GM21576 (cell line): ENCODE measurements at regions not wholly inside any gene's neighbourhood (a gene's known extent, or its start where the extent isn't known, plus 50 kb on each side); places are given as distances from the start of the nearest gene placed in this dataset.
"Not testable (repeated sequence)": the region's sequence is repeated elsewhere in the genome, so short reads cannot be mapped to it uniquely, and the experiment has no call there.

Experiments used
- ATAC-seq: cut with Tn5 transposase; IDR thresholded peaks from one replicate; pipeline ENCODE4 v1.9.1; 2021; ENCODE audit warnings: mild to moderate bottlenecking, moderate library complexity; ENCODE audit not compliant: unreplicated experiment

DNA sequence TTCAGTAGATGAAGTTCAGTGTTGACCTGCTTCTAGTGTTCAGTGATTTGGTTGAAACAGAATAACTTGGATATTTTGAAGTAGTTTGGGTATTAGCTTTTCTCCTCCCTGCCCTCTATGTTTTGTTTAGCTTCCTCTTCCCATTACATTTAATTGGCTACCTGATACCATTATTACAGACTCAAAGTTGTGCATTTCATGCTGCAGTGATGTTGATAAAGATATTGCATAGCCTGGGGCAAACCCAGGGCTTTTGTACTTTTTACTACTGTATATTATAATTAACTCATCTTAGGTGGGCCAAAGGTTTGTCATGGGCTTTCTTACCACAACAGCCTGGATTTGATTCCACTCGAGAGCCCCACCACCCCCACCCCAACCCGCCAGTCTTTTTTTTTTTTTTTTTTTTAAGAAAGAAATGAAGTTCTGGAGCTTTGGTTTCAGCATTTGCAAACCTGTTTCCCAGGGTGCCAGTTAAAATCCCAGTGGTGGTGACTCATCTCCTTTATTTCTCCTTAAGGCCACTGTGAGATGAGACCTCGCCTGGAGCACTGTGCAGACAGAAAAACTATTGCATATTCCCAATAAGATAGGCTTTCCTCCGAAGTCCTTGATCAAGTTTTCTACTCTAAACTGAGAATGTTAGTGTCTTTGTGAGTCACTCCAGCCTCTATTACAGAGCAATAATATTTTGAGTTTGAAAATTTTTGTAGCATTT lies 393.7 kb upstream of the FANCL start:
- ATAC-seq, result no peak

DNA sequence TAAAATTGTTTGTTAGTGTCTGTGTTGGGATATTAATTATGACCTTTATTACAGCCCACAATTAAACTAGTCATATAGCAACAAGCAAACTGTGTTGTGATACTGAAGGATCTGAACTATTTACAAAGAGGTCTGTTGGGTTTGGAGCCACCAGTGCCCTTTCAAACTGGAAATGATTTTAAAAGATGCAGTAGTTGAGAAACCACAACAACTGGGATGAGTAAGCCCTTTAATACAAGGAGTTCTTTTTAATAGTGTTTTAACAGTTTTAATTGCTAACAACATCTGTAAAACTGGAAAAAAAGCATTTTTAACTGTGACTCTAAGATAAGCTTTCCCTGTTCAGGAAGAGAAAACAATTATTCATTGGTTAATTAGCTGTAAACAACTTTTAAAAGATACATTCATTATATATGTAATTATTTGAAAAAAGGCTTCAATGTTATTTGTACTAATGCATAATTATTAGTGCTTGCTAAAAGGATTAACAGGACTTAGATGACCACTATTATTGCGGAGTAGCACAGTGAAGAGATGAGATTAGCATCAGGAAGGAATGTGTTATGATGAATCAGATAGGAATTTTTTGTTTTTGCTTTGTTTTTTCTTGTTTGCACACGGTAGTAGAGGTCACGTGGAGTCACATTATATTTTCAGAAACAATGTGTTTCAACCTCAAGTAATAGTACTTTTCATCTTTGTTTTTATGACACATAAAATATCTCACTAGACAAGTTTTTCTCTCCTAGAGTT lies 392.7 kb upstream of the FANCL start:
- no peak for ATAC-seq

DNA sequence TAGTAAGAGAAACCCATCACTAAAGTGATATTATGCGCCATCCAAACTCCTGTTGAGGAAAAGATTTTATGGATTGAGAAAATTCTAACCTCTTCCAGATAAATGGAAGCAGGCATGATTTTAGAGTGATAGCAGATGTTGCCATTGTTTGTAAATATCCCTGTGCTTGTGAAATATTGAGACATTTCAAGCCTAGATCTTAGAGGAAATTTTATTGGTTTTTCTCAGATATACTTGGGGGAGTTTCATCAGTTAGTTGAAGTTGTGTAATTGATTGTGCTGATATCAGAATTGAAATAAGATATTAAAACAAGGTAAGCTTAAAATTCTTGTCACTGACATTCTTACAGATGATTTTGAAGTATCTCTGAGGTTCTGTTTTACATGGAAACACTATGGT lies 390.9 kb upstream of the FANCL start:
- no peak for ATAC-seq

DNA sequence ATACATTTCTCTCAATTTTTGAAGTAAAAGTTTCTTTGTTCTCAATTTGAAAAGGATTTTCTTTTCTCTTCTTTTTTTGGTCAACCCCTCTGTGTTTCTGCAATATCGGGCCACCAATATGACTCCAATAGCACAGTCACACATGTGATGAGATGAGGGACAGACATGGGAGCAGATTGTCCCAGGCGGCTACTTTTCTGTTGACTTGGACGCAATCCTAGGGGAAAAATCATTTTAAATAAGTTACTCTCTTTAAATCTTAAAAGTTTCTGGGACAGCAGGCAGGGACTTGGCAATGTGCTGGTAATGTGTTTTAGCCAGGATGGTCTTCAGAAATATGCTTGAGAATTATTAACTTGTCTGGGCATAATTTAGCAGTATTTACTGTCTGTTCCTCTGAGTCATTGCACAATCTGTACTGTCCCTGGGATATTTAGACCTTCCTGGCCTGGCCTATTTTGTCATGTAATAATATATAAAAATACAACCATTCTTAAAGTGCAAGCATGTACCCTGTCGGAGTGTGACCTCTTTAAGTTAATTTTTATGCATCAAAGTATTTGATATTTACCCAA lies 388.5 kb upstream of the FANCL start:
- no peak for ATAC-seq

DNA sequence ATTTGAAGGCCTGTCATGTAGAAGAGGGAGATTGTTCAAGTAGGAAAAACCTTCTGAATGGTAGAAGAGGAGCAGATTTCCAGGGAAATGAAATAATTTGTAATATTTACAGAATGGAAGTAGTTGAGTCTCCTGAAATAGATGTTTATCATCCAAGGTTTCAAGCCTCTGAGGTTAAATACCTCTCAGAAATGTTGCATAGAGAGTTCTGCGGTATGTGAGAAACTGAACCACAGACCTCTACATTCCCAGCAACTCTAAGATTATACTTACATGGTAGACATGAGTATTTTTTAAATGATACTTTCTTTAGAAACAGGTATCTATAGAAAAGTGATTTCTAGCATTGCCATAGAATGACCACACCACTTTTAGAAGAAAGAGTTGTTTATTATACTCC lies 379.8 kb upstream of the FANCL start:
- ATAC-seq, result no peak

DNA sequence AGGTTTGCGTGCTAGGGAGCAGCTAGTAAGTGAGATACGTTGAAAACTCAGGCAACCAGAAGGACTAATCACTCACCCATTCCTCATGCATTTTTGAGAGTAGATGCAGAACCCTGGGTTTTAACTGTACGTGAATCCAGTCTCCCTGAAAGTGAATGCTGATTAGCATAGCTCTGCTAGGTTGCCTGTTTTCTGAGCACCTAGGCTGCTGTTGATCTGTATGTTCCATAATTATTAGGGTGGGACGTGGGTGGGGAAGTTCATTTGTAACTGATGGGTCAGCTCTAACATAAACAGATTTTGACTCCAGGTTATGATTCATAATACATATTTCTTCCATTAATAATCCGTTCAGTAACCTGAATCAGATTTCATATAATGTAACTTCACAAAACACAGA lies 379.0 kb upstream of the FANCL start:
- no peak for ATAC-seq

DNA sequence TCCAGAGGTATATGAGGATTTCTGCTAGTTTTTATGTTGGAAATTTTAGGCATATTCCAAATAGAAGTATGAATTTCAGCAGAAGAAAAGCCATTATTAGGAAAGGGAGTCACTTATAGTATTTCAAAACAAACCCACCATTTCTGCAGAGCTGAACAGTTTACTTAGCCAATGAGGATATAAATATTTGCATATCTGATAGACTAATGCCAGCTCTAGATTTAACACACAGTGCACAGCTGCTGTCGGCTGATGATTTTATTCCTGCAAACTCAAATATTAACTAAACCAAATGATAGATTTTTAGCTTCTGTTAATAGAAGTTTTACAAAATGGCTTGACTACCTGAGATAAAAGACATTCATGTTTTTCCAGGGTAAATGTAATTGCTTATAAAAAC lies 375.8 kb upstream of the FANCL start:
- no peak for ATAC-seq

DNA sequence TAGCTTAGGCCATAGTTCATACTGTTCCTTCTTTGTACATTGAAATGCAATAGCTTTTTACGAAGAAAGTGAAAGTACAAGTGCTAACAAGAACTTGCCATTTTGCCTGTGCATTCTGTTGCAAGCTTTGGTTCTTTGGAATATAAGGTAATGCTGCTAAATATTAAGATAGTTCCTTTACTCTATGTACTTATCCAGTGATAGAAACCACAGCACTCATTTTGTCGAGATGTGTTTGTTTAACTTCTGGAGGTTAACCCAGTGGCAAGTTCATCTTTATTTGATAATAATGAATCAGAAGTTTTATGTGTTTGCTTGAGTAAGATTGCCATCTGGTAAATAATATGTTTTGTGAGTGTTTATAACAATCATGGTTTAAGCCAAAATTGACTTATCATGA lies 373.1 kb upstream of the FANCL start:
- ATAC-seq, result no peak

DNA sequence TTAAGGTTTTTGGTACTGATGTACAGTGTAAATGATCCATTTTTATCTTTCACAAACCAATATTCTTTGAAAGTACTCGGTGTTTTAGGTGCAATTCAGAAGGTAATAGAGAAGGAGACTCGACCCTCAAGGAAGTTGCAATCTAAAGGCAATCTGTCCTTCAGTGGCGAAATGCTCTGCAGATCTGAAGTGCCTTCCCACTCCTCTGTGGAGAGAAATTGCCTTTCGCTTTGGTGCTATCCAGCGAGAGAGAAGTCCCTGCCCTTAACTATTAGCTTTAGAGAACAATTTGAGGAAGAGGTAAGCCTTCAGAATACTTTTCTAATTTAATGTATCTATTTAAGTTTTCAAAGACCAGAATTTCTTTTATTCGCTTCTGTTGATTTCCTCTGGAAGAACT lies 371.8 kb upstream of the FANCL start:
- no peak for ATAC-seq

DNA sequence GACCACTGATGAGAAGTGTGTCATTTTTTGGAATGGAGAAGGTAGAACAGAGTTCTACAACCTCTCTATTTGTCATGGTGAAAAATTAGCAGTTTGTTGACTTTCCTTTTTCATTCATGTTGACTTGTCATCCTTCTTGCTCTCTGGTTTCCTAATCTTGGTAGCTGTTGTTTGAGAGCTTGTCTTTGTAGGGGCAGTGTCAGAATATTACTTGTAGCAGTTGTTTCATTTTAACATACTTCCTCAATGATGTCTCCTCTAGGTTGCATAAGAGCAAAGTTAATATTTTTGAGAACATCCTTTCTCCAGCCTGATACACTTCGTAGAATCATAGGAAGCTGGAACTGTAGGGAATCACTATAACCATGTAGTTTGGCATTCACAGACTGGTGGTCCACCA lies 368.2 kb upstream of the FANCL start:
- ATAC-seq, result no peak

DNA sequence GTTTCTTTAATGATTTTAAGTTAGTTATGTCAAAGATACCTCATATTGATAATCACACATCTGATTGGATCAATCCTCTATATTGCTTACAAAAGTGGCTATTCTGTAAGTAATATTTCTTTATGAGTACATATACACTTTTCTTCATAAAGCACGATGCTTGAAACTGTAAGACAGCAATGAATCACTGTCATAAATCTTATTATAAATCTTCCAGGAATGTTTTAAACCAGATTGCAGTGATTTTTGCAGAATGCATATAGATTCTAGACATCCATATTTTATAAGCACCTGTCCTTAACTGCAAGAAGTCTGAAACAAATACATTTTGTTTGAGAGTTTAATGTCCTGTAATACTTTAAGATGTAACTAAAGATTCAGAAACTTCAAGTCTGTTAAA lies 367.0 kb upstream of the FANCL start:
- ATAC-seq, result no peak

DNA sequence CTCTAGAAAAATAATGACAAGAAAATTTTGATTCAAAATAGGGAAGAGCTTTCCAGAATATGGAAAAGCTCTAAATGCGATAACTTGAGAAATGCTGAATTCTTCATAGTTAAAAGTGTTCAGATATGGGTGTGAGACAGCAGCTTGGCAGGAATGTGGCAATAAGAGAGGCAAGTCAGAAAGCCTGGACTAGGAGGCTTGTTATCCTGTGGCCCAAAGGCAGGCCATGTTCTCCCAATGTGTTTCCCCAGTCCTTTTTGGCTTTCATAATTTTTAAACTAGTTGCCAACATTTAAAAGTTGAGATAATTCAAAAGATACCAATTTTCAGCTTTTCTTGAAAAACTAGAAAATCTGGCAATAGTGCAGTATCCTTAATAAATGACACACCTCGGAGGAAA lies 366.3 kb upstream of the FANCL start:
- no peak for ATAC-seq

DNA sequence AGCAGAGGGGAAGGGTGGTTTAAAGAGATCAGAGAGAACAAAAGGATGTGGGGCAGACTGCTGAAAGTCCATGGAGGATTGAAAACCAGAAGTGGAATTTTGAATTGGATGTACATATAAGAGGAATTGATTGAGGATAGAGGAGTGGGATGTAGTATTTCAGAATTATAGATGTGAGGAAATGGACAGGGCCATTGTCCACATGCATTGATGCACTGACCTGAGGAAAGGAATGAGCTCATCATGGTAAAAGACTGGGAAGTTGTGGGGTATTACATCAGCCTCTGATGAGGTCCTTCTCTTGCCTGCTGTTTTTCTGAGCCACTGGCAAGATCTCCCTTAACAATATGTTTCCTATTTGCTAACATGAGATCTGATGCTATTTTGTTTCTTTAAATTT lies 365.7 kb upstream of the FANCL start:
- no peak for ATAC-seq

DNA sequence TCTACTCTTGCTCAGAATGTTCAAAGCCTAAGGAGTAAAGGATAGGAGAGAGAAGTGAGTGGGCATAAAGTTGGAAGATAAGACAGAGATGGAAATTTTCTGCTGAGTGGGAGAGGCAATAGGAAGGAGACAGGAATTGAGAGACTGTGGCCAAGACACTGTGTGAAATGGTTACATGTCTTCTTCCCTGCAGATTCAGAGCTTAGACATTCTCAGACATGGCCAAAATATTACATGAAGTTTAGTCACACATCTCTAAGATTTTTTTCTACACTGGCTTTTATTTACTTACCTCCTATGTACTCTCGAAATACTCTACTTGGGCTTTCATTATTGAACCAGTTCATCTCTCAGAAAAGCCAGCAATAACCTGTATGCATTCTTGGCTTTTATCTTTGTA lies 363.0 kb upstream of the FANCL start:
- ATAC-seq, result no peak

DNA sequence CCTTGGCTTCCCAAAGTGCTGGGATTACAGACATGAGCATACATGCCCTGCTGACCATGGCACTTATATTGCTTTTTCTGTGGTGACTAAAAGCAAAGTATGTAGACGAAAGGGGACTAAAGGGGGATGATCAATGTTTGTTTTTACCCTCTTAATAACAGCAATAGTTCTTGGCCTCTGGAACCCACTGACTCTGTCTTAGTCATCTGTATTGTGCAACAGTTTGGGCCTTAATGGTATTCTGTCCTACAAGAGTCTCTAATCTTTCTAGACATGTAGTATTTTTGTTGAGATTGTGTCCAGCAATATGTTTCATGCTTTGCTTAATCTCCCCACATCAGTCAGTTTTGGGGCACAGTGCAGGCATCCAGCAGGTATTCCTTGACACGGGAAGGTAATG lies 359.9 kb upstream of the FANCL start:
- ATAC-seq, result no peak

DNA sequence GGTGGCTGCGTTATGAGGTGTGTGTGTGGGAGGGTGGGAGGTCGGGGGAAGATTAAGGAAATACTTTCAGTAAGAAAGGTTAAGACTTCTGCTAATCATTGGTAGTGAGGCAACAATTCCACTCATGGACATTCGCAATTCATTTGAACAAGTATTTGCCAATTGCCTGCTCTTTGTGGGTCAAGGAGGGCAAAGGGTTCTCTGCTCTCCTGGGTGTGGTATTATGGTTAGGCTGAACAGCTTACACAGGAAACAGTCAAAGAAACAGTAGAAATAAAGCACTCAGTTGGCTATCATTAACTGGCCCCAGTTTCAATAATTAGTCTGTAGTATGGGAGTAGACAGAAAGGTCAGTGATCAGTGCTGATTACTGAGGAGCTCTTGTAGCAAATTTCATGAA lies 357.0 kb upstream of the FANCL start:
- ATAC-seq, result no peak

DNA sequence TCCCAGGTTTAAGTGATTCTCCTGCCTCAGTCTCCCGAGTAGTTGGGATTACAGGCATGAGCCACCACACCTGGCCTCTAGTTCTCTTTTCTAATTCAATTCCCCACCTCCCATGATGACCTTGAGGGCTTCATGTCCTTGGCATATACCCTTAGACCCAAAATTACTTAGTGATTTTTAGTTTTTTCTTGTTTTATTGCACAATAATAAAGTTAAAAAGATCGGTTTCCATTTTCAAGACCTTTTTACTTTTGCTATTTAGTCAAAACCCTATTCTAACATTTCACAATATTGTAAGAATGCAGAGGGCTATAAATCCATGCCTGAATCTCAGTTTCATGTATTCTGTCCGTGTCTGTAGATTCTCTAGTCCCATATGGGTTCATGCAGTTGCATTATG lies 354.6 kb upstream of the FANCL start:
- no peak for ATAC-seq

DNA sequence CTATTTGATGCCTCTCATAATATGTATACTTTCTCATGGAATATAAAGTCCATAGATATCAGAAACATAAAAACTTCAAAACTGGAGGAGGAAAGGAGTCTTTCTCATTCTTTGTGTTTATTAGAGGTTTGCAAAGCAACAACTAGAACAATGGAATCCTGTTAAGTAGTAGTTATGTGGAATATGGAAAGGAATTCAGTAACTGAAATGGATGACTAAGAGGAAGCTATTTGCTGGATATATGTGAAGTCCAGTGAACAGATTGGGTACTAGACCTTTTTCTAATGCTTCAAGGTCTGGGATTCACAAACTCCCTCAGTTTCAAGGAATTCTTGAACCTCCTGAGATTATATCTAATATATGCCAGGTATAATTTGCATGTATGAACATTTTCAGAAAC lies 353.6 kb upstream of the FANCL start:
- no peak for ATAC-seq

DNA sequence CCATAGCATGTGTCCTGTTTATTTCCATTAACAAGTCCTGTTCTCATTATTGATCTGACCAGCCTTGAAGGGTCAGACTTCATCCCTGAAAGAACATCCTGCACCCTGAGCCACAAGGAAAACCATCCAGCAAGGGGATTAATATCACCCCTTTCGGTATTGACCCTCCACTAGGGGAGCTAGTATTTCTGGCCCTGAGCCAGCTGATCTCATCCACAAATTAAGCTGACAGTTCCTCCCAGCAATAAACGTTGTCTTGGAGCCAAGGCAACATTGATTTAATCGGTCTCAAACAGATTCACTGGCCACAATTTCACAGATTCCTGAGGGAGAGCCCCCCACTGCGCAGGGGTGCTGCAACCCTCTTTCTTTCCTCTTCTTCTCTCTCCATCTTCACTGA lies 353.1 kb upstream of the FANCL start:
- ATAC-seq, result no peak

DNA sequence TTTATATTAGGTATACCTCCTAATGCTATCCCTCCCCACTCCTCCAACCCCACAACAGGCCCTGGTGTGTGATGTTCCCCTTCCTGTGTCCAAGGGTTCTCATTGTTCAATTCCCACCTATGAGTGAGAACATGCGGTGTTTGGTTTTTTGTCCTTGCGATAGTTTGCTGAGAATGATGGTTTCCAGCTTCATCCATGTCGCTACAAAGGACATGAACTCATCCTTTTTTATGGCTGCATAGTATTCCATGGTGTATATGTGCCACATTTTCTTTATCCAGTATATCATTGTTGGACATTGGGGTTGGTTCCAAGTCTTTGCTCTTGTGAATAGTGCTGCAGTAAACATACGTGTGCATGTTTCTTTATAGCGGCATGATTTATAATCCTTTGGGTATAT lies 345.1 kb upstream of the FANCL start:
- ATAC-seq, result not testable (repeated sequence)

DNA sequence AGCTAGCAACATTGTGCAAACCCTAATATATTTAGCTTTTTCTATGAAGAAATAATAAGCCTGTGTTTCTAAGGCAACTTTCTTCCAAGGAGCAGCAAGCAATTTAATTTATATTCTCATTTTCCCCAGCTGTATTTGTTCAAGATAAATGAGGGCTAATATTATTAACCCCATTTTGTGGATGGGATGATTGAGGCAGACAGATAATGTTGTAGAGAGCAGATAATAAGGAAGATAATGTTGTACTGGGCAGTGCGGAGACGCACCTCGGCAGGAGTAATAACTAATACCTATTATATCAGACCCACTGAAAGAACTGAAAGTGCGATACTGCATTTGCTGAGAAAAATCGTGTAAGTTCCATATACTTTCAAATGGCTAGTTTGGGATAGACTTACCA lies 344.1 kb upstream of the FANCL start:
- ATAC-seq, result no peak

DNA sequence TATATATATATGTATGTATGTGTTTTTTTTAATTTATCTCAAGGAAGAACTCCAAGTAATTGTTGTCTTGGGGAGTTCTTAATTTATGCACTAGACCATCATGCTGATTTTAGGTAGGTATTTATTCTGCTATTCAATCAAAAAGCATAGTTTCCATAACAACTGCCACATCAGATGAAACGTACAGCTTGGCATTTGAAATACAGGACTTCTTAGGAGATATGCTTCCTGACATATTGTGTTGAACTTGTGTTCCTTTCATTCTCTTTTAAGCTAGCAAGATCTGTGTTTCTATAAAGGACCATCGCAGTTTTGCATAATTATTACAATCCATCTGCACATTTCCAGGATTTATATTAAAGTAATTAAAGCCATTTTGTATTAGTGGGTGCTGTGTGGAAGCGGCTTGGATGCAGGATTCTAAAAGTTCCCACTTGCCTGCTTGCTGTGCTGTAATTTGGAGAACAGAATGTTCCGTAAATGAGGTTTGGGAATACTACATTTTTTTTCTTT lies 343.5 kb upstream of the FANCL start:
- no peak for ATAC-seq
